SK-N-MC (cell line): ENCODE measurements at regions not wholly inside any gene's neighbourhood (a gene's known extent, or its start where the extent isn't known, plus 50 kb on each side); places are given as distances from the start of the nearest gene placed in this dataset.

ENCODE experiments used
- EZH2 ChIP-seq: fragments of 200-600 bp; sonication (generic); IDR thresholded peaks from one replicate; pipeline ENCODE4 v1.6.1; 2017; ENCODE audit warnings: antibody characterized with exemption
- POLR2AphosphoS5 ChIP-seq: IDR thresholded peaks from 2 replicates; pipeline ENCODE4 v1.6.1; 2012; ENCODE audit warnings: mild to moderate bottlenecking, low read depth, low read length, borderline replicate concordance

DNA sequence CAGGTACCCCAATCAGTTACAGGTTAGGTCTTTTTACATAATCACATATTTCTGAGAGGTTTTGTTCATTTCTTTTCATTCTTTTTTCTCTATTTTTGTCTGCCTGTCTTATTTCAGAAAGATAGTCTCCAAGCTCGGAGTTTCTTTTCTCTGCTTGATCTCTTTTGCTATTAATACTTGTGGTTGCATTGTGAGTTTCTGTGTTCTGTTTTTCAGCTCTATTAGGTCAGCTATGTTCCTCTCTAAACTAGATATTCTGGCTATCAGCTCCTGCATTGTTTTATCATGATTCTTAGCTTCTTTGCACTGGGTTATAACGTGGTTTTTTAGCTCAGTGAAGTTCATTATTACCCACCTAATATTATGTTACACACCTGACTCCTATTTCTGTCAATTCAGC is 914.1 kb downstream of the TRHDE start:
- TF ChIP-seq EZH2 (no peak), POLR2AphosphoS5 (no peak)
